ENCODE measurements at regions not wholly inside any gene's neighbourhood (a gene's known extent, or its start where the extent isn't known, plus 50 kb on each side); places are given as distances from the start of the nearest gene placed in this dataset.

DNA sequence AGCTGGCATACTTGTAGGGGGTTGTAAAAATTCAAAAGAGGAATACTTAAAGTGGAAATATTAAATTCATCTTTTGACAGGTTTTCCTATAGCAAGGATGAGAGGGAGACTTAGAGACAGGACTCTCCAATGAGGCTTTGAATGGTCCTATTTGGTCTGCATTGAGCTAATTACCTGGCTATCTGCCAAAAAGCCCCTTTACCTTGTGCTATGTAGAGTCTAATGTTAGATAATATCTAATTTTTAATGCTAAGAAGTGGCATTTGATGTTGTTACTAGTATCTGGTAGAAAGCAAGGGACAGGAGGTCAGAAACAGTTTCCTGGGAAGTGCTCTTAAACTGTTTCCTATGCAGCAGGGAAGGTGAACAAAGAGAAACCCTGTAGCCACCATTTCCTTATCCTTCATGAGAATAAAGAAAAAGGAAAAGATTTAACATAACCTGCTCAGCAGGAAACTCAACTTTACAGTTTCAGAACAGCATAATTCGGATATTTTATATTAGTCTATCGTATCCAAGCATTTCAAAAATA lies 550.0 kb downstream of the SOX5 start:
- H3K9ac ChIP-seq (ENCODE audit: low read depth, low read length, poor library complexity, severe bottlenecking): no peak overlapping the region
- H3K9me2 ChIP-seq (replicated peaks; ENCODE audit: low read depth, low read length): no peaks in the 10 kb centered on the region
- no peaks in the 10 kb centered on the region for H3K27me3 ChIP-seq (ENCODE audit: insufficient read depth, low read length, poor library complexity, severe bottlenecking)
- H3K79me2 ChIP-seq (ENCODE audit: insufficient read depth, low read length): no peaks in the 10 kb centered on the region
- H3K4me2 ChIP-seq (ENCODE audit: low read depth, low read length, poor library complexity, severe bottlenecking): no peak overlapping the region
- H3K4me1 ChIP-seq (ENCODE audit: insufficient read depth, low read length, poor library complexity, severe bottlenecking): no peaks in the 10 kb centered on the region
- H4K20me1 ChIP-seq (ENCODE audit: insufficient read depth, low read length, poor library complexity, severe bottlenecking): no peaks in the 10 kb centered on the region
- no peaks in the 10 kb centered on the region for H3F3A ChIP-seq (ENCODE audit: low read depth)
- no peaks in the 10 kb centered on the region for H3K36me3 ChIP-seq (ENCODE audit: insufficient read depth, low read length)
- TF ChIP-seq EZH2phosphoT487 (IDR thresholded peaks at IDR 0.05; ENCODE audit: borderline replicate concordance): no peak
- TF ChIP-seq, protein P1, sequence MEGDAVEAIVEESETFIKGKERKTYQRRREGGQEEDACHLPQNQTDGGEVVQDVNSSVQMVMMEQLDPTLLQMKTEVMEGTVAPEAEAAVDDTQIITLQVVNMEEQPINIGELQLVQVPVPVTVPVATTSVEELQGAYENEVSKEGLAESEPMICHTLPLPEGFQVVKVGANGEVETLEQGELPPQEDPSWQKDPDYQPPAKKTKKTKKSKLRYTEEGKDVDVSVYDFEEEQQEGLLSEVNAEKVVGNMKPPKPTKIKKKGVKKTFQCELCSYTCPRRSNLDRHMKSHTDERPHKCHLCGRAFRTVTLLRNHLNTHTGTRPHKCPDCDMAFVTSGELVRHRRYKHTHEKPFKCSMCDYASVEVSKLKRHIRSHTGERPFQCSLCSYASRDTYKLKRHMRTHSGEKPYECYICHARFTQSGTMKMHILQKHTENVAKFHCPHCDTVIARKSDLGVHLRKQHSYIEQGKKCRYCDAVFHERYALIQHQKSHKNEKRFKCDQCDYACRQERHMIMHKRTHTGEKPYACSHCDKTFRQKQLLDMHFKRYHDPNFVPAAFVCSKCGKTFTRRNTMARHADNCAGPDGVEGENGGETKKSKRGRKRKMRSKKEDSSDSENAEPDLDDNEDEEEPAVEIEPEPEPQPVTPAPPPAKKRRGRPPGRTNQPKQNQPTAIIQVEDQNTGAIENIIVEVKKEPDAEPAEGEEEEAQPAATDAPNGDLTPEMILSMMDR (conservative IDR thresholded peaks at IDR 0.05; ENCODE audit: low read length): no peak
- H2AFZ ChIP-seq (ENCODE audit: low read length): no peak overlapping the region
- no peaks in the 10 kb centered on the region for H3K9me3 ChIP-seq (ENCODE audit: insufficient read depth, low read depth, low read length)
- no peak overlapping the region for H3K4me3 ChIP-seq (ENCODE audit: low read length, poor library complexity, severe bottlenecking)

DNA sequence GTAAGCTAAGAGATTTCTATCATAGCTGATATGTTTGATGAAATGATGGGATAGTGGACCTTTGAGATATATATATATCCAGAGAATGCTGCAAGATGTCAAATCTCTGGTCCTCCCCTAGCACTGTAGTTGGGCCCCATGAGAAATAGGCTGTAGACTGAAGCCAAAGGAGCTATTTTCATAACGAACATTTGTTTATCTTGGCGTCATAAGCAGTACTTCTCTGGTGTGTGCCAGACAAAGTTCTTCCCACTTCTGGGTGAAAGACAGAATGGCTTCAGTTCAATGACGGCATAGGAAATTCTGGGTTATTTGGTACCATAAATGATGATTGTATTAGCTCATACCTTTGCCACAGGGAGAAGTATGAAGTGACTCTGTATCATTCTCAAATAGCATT lies 534.3 kb downstream of the SOX5 start:
- Histone ChIP-seq H3K79me2 (ENCODE audit: insufficient read depth, low read length) (no peaks in the 10 kb centered on the region), H3F3A (ENCODE audit: low read depth) (no peaks in the 10 kb centered on the region), H3K9ac (ENCODE audit: low read depth, low read length, poor library complexity, severe bottlenecking) (no peak overlapping the region), H4K20me1 (ENCODE audit: insufficient read depth, low read length, poor library complexity, severe bottlenecking) (no peaks in the 10 kb centered on the region), H2AFZ (ENCODE audit: low read length) (no peak overlapping the region; the same call in 1 of the 2 replicates), H3K9me3 (ENCODE audit: insufficient read depth, low read depth, low read length) (no peaks in the 10 kb centered on the region), H3K4me3 (ENCODE audit: low read length, poor library complexity, severe bottlenecking) (no peak overlapping the region), H3K4me2 (ENCODE audit: low read depth, low read length, poor library complexity, severe bottlenecking) (no peak overlapping the region), H3K9me2 (replicated peaks; ENCODE audit: low read depth, low read length) (no peaks in the 10 kb centered on the region), H3K36me3 (ENCODE audit: insufficient read depth, low read length) (no peaks in the 10 kb centered on the region), H3K4me1 (ENCODE audit: insufficient read depth, low read length, poor library complexity, severe bottlenecking) (peaks cover 25% of the 10 kb centered on the region), H3K27me3 (ENCODE audit: insufficient read depth, low read length, poor library complexity, severe bottlenecking) (no peaks in the 10 kb centered on the region)
- TF ChIP-seq, protein P1 (conservative IDR thresholded peaks at IDR 0.05; ENCODE audit: low read length): no peak
- TF ChIP-seq EZH2phosphoT487 (IDR thresholded peaks at IDR 0.05; ENCODE audit: borderline replicate concordance): no peak

DNA sequence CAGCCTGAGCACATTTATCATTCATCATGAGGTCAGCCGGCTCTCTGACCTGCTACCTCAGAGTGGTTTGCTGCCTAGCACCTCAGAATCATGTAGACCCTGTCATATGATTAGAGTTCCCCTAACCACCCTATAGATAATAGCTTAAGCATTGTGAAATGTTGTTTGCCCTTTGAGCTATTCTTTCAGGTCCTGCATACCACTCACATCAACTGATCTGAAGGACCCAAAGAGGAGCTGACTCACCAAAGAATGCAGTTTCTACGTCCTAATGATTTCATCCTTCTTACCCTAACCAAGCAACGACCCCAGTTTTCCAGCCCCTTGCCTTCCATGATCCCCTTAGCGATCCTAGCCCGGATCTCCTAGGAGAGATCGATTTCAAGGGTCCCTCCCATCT lies 527.9 kb downstream of the SOX5 start:
- TF ChIP-seq EZH2phosphoT487 (IDR thresholded peaks at IDR 0.05; ENCODE audit: borderline replicate concordance): no peak
- TF ChIP-seq, protein P1 (conservative IDR thresholded peaks at IDR 0.05; ENCODE audit: low read length): no peak
- H3F3A ChIP-seq (ENCODE audit: low read depth): no peaks in the 10 kb centered on the region
- H3K4me2 ChIP-seq (ENCODE audit: low read depth, low read length, poor library complexity, severe bottlenecking): no peak overlapping the region
- peaks cover 17% of the 10 kb centered on the region for H3K4me1 ChIP-seq (ENCODE audit: insufficient read depth, low read length, poor library complexity, severe bottlenecking)
- no peaks in the 10 kb centered on the region for H4K20me1 ChIP-seq (ENCODE audit: insufficient read depth, low read length, poor library complexity, severe bottlenecking)
- no peaks in the 10 kb centered on the region for H3K79me2 ChIP-seq (ENCODE audit: insufficient read depth, low read length)
- no peaks in the 10 kb centered on the region for H3K9me2 ChIP-seq (replicated peaks; ENCODE audit: low read depth, low read length)
- no peak overlapping the region for H3K4me3 ChIP-seq (ENCODE audit: low read length, poor library complexity, severe bottlenecking)
- no peak overlapping the region for H2AFZ ChIP-seq (ENCODE audit: low read length)
- H3K27me3 ChIP-seq (ENCODE audit: insufficient read depth, low read length, poor library complexity, severe bottlenecking): no peaks in the 10 kb centered on the region
- H3K9me3 ChIP-seq (ENCODE audit: insufficient read depth, low read depth, low read length): no peaks in the 10 kb centered on the region
- H3K9ac ChIP-seq (ENCODE audit: low read depth, low read length, poor library complexity, severe bottlenecking): no peak overlapping the region
- H3K36me3 ChIP-seq (ENCODE audit: insufficient read depth, low read length): no peaks in the 10 kb centered on the region

Data from Loucy (cell line).